HepG2 (cell line): ENCODE measurements at regions not wholly inside any gene's neighbourhood (a gene's known extent, or its start where the extent isn't known, plus 50 kb on each side); places are given as distances from the start of the nearest gene placed in this dataset.
A peak's percentile ranks its signal among the peaks of the same experiment; 100 is the strongest.

Experiments used
- AHDC1 ChIP-seq: sonication (generic); formaldehyde crosslinking; IDR thresholded peaks from 2 replicates; pipeline ENCODE4 v1.5.1; 2020; ENCODE audit warnings: mild to moderate bottlenecking, missing genetic modification reagents, borderline replicate concordance
- SMC3 ChIP-seq: IDR thresholded peaks from 2 replicates; pipeline ENCODE4 v1.6.1; 2011; ENCODE audit warnings: low read length, improper control_type of control experiment
- STAG1 ChIP-seq: sonication (generic); formaldehyde crosslinking; IDR thresholded peaks from 2 replicates; pipeline ENCODE4 v1.4.0; 2020; ENCODE audit warnings: missing genetic modification reagents
- TP53 ChIP-seq: sonication (generic); formaldehyde crosslinking; conservative IDR thresholded peaks from 2 replicates; pipeline ENCODE4 v1.4.0; 2020; ENCODE audit warnings: missing genetic modification reagents
- ZNF407 ChIP-seq: sonication (generic); formaldehyde crosslinking; IDR thresholded peaks from one replicate; pipeline ENCODE4 v1.5.1; 2020; ENCODE audit warnings: mild to moderate bottlenecking, missing genetic modification reagents; ENCODE audit errors: not compliant biosample characterization
- ZNF546 ChIP-seq: sonication (generic); formaldehyde crosslinking; conservative IDR thresholded peaks from 2 replicates; pipeline ENCODE4 v1.8.1; 2023; ENCODE audit warnings: mild to moderate bottlenecking, missing genetic modification reagents
- ZNF589 ChIP-seq: sonication (generic); formaldehyde crosslinking; conservative IDR thresholded peaks from 2 replicates; pipeline ENCODE4 v1.8.0; 2022; ENCODE audit warnings: mild to moderate bottlenecking, moderate library complexity, missing genetic modification reagents

DNA sequence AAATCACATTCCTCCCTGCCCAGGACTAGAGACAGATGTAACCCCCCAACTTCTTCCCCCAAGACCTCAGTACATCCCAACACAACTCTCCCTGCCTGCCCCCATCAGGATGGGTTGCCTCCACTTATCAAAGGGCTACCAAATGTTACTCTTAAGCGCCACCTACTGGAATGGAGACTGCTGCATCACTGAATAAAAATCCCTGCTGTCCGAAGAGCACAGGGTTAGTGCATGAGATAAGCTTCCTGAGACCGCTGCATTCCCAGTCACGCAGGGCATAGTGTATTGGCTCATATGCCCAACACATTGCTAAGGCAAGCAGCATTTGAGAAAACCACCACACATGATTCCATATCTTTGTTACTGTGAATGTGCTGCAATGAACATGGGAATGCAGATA is 544.5 kb downstream of the PPP4R3C start (continued):
- no peak for TF ChIP-seq ZNF407 (CRISPR knock-in tag)
- no peak for TF ChIP-seq ZNF546 (CRISPR knock-in tag)
- peak; percentile 21; the same call in 1 of the 2 replicates for TF ChIP-seq SMC3
- TF ChIP-seq AHDC1 (CRISPR knock-in tag), result no peak
- no peak for TF ChIP-seq TP53
- TF ChIP-seq STAG1 (CRISPR knock-in tag), result 0 out of 2 replicates have a peak, but pooled peaks have one; percentile 14
- no peak for TF ChIP-seq ZNF589 (CRISPR knock-in tag)
